Hepatic stellate cell (primary cell): ENCODE measurements at regions not wholly inside any gene's neighbourhood (a gene's known extent, or its start where the extent isn't known, plus 50 kb on each side); places are given as distances from the start of the nearest gene placed in this dataset.
A peak's percentile ranks its signal among the peaks of the same experiment; 100 is the strongest.

Experiments
- DNase-seq: peaks from one replicate; pipeline ENCODE4 v3.0.0; 2011; ENCODE audit warnings: low spot score

- DNase-seq, result peak; percentile 37
These were observed 266.6 kb downstream of the POLR1F start for GRCh38 chr7:19442016-19442785.

- DNase-seq, result no peak
These were observed 269.3 kb downstream of the POLR1F start for GRCh38 chr7:19439517-19439916.

- no peak for DNase-seq
These were observed 271.4 kb downstream of the POLR1F start for GRCh38 chr7:19437446-19437845.

GRCh38 chr7:19427944-19428343, 280.9 kb downstream of the POLR1F start:
- DNase-seq, result no peak

GRCh38 chr7:19421861-19422260, 276.6 kb upstream of the FERD3L start:
- no peak for DNase-seq

GRCh38 chr7:19417231-19417630, 272.0 kb upstream of the FERD3L start:
- no peak for DNase-seq

GRCh38 chr7:19415123-19415522, 269.9 kb upstream of the FERD3L start:
- no peak for DNase-seq

- DNase-seq, result no peak
These were observed 268.3 kb upstream of the FERD3L start for GRCh38 chr7:19413443-19413965.

GRCh38 chr7:19410691-19411090, 265.5 kb upstream of the FERD3L start:
- no peak for DNase-seq

- DNase-seq, result no peak
These were observed 264.9 kb upstream of the FERD3L start for GRCh38 chr7:19410106-19410505.

GRCh38 chr7:19408706-19409220, 263.5 kb upstream of the FERD3L start:
- DNase-seq, result no peak

GRCh38 chr7:19407270-19407669, 262.0 kb upstream of the FERD3L start:
- no peak for DNase-seq

GRCh38 chr7:19405541-19405940, 260.3 kb upstream of the FERD3L start:
- peak; percentile 3 for DNase-seq

GRCh38 chr7:19404912-19405329, 259.7 kb upstream of the FERD3L start:
- DNase-seq, result peak; percentile 60

GRCh38 chr7:19403691-19404090, 258.5 kb upstream of the FERD3L start:
- no peak for DNase-seq

GRCh38 chr7:19401461-19401860, 256.2 kb upstream of the FERD3L start:
- DNase-seq, result no peak

GRCh38 chr7:19400758-19401254, 255.6 kb upstream of the FERD3L start:
- no peak for DNase-seq

GRCh38 chr7:19397911-19398310, 252.7 kb upstream of the FERD3L start:
- DNase-seq, result peak; percentile 11

GRCh38 chr7:19392246-19392645, 247.0 kb upstream of the FERD3L start:
- DNase-seq, result peak; percentile 14

- DNase-seq, result no peak
These were observed 245.6 kb upstream of the FERD3L start for GRCh38 chr7:19390795-19391194.

GRCh38 chr7:19381321-19381720, 236.1 kb upstream of the FERD3L start:
- no peak for DNase-seq

- no peak for DNase-seq
These were observed 233.1 kb upstream of the FERD3L start for GRCh38 chr7:19378345-19378714.

GRCh38 chr7:19377611-19378344, 232.6 kb upstream of the FERD3L start:
- DNase-seq, result peak; percentile 36
